ENCODE measurements at regions not wholly inside any gene's neighbourhood (a gene's known extent, or its start where the extent isn't known, plus 50 kb on each side); places are given as distances from the start of the nearest gene placed in this dataset.

DNA sequence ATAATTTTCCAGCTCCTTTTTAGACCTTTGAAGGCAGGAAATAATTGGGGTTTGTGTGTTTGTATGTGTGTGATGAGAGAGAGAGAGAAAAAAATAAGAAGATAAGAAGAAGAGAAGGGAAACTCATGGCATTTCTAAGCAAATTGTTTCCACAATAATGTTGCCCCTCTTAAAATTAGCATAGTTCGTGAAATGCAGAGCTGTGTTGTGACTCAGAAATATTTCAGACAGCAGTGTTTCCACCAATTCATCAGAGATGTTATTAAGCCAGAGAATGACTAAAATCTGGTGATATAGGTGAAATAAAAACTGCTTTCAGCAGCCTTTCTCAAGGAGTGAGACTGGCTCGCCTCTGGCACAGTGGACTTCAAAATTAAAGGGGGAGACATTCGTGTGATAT, 65.9 kb upstream of the ARHGAP5 start:
- H3K9me3 Mint-ChIP-seq, result no peaks in the 10 kb centered on the region
- no peak overlapping the region for H3K4me3 Mint-ChIP-seq

DNA sequence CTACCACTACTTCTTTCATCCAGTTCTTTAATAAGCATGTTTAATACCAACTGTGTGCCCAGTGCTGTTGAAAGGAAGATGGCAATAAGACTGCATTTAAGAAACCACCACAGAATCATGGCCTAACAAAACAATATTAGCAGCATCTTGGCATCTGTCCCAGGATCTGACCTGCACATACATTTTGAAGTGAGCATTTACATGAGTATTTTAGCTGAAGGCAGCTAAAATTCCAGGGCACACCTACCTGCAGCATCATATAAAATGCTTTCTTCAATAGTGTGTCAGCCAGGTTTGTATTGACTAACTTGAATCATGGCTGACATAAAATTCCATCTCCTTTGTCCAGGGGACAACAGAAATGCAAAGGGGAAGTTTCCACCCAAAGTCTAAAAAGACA, 65.0 kb upstream of the ARHGAP5 start:
- DNase-seq (no peak), ATAC-seq (ENCODE audit: low read depth) (no peak)
- ChIA-PET POLR2A (no interaction called here), CTCF (no interaction called here)
- TF ChIP-seq, protein P1, sequence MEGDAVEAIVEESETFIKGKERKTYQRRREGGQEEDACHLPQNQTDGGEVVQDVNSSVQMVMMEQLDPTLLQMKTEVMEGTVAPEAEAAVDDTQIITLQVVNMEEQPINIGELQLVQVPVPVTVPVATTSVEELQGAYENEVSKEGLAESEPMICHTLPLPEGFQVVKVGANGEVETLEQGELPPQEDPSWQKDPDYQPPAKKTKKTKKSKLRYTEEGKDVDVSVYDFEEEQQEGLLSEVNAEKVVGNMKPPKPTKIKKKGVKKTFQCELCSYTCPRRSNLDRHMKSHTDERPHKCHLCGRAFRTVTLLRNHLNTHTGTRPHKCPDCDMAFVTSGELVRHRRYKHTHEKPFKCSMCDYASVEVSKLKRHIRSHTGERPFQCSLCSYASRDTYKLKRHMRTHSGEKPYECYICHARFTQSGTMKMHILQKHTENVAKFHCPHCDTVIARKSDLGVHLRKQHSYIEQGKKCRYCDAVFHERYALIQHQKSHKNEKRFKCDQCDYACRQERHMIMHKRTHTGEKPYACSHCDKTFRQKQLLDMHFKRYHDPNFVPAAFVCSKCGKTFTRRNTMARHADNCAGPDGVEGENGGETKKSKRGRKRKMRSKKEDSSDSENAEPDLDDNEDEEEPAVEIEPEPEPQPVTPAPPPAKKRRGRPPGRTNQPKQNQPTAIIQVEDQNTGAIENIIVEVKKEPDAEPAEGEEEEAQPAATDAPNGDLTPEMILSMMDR (IDR thresholded peaks at IDR 0.05), result no peak
- intact Hi-C loops (cut with micrococcal nuclease), result no loop called here
- Mint-ChIP-seq H3K4me3 (no peak overlapping the region), H3K4me1 (peaks cover 6% of the 10 kb centered on the region), H3K36me3 (ENCODE audit: low read depth) (no peaks in the 10 kb centered on the region), H3K9me3 (no peaks in the 10 kb centered on the region), H3K27ac (no peak overlapping the region), H3K27me3 (peaks cover 2% of the 10 kb centered on the region)

More for the DNA sequence above, 65.9 kb upstream of the ARHGAP5 start:
- POLR2A ChIA-PET, result no interaction called here
- no peak for ATAC-seq (ENCODE audit: low read depth)
- CTCF ChIA-PET, result no interaction called here
- intact Hi-C loops (cut with micrococcal nuclease), result no loop called here
- DNase-seq, result no peak
- Mint-ChIP-seq H3K27ac (no peak overlapping the region), H3K36me3 (ENCODE audit: low read depth) (no peaks in the 10 kb centered on the region), H3K27me3 (no peaks in the 10 kb centered on the region), H3K4me1 (peaks cover 6% of the 10 kb centered on the region)
- TF ChIP-seq, protein P1 (IDR thresholded peaks at IDR 0.05), result no peak

DNA sequence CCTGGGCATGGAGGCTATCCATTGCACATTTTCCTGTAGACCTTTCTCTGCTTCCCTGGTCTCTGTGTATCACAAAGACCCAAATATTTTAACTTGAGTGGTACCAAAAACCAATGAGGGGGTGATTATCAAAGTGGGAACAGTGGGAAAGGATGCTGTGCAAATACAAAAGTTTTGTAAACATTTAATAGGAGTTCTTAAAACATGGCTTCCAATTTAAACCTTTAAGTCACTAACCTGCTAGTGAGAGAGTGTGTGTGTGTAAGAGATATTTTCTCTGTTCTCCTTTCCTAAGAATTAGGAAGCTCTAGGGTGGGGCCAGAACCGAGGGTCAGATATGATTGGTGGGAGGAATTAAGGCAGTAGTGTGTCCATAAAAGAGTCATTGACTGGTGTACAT, 64.5 kb upstream of the ARHGAP5 start:
- ChIA-PET CTCF (no interaction called here), POLR2A (no interaction called here)
- no peaks in the 10 kb centered on the region for H3K9me3 Mint-ChIP-seq
- DNase-seq, result no peak
- no peak for ATAC-seq (ENCODE audit: low read depth)
- intact Hi-C loops (cut with micrococcal nuclease), result no loop called here
- H3K36me3 Mint-ChIP-seq (ENCODE audit: low read depth), result no peaks in the 10 kb centered on the region
- H3K4me3 Mint-ChIP-seq, result no peak overlapping the region
- TF ChIP-seq, protein P1 (IDR thresholded peaks at IDR 0.05), result no peak
- H3K4me1 Mint-ChIP-seq, result peaks cover 6% of the 10 kb centered on the region
- H3K27ac Mint-ChIP-seq, result no peak overlapping the region
- H3K27me3 Mint-ChIP-seq, result peaks cover 2% of the 10 kb centered on the region

DNA sequence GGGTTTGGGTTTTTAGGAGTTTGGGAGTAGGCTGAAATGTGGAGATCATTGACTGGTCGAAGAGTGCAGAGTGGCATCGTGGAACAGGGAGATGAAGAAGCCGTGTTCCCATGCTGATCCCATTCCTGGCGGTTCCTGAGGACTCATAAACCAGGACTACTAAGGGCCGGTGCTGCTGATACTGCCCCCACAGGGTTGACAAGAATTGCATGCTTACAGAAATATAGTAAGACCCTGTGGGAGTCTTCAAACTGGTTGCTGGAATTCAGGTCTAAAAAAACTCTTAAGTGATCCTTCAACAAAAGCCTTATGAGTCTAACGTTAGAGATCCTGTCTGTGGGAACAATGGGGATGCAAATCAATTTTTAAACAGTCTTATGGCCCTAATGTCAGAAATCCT, 64.0 kb upstream of the ARHGAP5 start:
- H3K27me3 Mint-ChIP-seq, result peaks cover 2% of the 10 kb centered on the region
- peaks cover 2% of the 10 kb centered on the region for H3K4me1 Mint-ChIP-seq
- intact Hi-C loops (cut with micrococcal nuclease), result no loop called here
- POLR2A ChIA-PET, result no interaction called here
- TF ChIP-seq, protein P1 (IDR thresholded peaks at IDR 0.05), result no peak
- H3K36me3 Mint-ChIP-seq (ENCODE audit: low read depth), result no peaks in the 10 kb centered on the region
- no peak overlapping the region for H3K4me3 Mint-ChIP-seq
- DNase-seq (no peak), ATAC-seq (ENCODE audit: low read depth) (no peak)
- CTCF ChIA-PET, result no interaction called here
- H3K27ac Mint-ChIP-seq, result no peak overlapping the region
- no peaks in the 10 kb centered on the region for H3K9me3 Mint-ChIP-seq

DNA sequence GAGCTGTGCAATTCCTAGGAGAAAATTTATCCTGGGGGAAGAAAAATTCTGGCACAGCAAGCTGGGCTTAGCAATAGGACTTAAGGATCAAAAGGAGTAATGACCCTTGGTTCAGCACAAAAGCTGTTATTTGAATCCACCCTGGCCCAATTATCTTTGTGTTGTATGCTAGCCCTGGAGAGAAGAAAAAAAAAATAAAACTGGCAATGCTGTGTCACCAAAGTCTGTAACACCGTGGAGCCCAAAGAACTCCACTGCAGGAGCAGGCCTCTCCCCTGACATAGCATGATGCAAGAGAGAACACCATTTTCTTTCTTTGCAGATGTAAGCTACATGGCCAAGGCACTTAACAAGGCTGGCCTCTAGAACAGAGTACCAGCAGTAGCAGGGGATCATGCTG, 63.0 kb upstream of the ARHGAP5 start:
- H3K27ac Mint-ChIP-seq, result no peak overlapping the region
- H3K4me1 Mint-ChIP-seq, result no peaks in the 10 kb centered on the region
- H3K9me3 Mint-ChIP-seq, result no peaks in the 10 kb centered on the region
- DNase-seq (no peak), ATAC-seq (ENCODE audit: low read depth) (no peak)
- ChIA-PET CTCF (no interaction called here), POLR2A (no interaction called here)
- peaks cover 3% of the 10 kb centered on the region for H3K27me3 Mint-ChIP-seq
- no peak overlapping the region for H3K4me3 Mint-ChIP-seq
- no peaks in the 10 kb centered on the region for H3K36me3 Mint-ChIP-seq (ENCODE audit: low read depth)
- TF ChIP-seq, protein P1 (IDR thresholded peaks at IDR 0.05), result no peak
- intact Hi-C loops (cut with micrococcal nuclease), result no loop called here

Measured in activated B cell treated with CpG ODN at 0.5 μM for 24 hours (primary cell).